ENCODE measurements at regions not wholly inside any gene's neighbourhood (a gene's known extent, or its start where the extent isn't known, plus 50 kb on each side); places are given as distances from the start of the nearest gene placed in this dataset.
"Not testable (repeated sequence)": the region's sequence is repeated elsewhere in the genome, so short reads cannot be mapped to it uniquely, and the experiment has no call there.

DNA sequence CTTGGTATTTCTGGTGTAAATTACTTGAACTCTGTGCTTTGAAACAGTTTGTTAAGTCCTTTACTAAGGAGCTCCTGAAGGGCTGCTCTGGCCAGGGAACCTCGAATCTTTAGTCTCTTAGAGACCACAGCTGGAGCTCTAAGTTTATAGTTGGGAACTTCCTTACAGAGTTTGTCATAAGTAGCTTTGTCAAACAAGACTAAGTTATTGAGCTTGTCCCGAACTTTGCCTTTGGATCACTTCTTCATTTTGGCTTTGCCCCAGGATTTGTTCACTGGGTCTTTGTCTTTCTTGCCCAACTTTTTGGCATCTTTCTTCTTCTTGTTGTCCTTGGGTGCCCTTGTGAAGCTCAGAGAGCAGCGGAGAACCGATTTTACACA lies 64.8 kb downstream of the FAM50B start:
- H3K27me3 ChIP-seq, result no peaks in the 10 kb centered on the region
- DNase-seq (no peak), ATAC-seq (no peak)
- no peaks in the 10 kb centered on the region for H3K9me3 ChIP-seq
- intact Hi-C loops (cut with DNase I), result no loop called here
- H3K4me3 ChIP-seq, result no peak overlapping the region
- 78 to 81% methylated on average over 4 of the region's 4 CpGs for WGBS, 2 donors
- no peaks in the 10 kb centered on the region for H3K36me3 ChIP-seq
- H3K4me1 ChIP-seq, result peaks cover 16 to 52% (median 44%) of the 10 kb centered on the region in 9 donors
- peak overlapping the region; percentile 79 to 92 (median 86) for H3K27ac ChIP-seq
- TF ChIP-seq, protein P1, sequence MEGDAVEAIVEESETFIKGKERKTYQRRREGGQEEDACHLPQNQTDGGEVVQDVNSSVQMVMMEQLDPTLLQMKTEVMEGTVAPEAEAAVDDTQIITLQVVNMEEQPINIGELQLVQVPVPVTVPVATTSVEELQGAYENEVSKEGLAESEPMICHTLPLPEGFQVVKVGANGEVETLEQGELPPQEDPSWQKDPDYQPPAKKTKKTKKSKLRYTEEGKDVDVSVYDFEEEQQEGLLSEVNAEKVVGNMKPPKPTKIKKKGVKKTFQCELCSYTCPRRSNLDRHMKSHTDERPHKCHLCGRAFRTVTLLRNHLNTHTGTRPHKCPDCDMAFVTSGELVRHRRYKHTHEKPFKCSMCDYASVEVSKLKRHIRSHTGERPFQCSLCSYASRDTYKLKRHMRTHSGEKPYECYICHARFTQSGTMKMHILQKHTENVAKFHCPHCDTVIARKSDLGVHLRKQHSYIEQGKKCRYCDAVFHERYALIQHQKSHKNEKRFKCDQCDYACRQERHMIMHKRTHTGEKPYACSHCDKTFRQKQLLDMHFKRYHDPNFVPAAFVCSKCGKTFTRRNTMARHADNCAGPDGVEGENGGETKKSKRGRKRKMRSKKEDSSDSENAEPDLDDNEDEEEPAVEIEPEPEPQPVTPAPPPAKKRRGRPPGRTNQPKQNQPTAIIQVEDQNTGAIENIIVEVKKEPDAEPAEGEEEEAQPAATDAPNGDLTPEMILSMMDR (IDR thresholded peaks at IDR 0.05), result no peak

GRCh38 chr6:3915076-3915791 lies 66.1 kb downstream of the FAM50B start:
- H3K27ac ChIP-seq, result no peak overlapping the region
- H3K27me3 ChIP-seq, result no peaks in the 10 kb centered on the region
- H3K36me3 ChIP-seq, result no peaks in the 10 kb centered on the region
- ATAC-seq (no peak), DNase-seq (no peak)
- TF ChIP-seq, protein P1 (IDR thresholded peaks at IDR 0.05), result no peak
- intact Hi-C loops (cut with DNase I), result no loop called here
- WGBS, 2 donors, result 93% methylated on average over 9 of the region's 9 CpGs
- no peak overlapping the region for H3K4me3 ChIP-seq
- H3K4me1 ChIP-seq, result peaks cover 16 to 57% (median 45%) of the 10 kb centered on the region in 9 donors
- no peaks in the 10 kb centered on the region for H3K9me3 ChIP-seq

DNA sequence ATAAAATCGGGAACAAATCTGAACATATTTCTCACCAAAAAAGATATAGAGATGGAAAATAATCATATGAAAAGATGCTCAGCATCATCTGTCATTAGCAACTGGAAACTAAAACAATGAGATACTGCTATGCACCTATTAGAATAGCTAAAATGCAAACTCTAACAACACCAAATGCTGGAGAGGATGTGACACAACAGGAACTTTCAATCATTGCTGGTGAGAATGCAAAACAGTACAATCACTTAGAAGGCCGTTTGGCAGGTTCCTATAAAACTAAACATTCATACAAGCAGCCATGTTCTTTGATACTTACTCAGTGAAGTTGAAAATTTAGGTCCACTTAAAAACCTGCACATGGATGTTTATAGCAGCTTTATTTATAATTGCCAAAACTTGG lies 67.0 kb downstream of the FAM50B start:
- intact Hi-C loops (cut with DNase I), result no loop called here
- no peaks in the 10 kb centered on the region for H3K27me3 ChIP-seq
- H3K36me3 ChIP-seq, result no peaks in the 10 kb centered on the region
- ATAC-seq (no peak), DNase-seq (no peak)
- H3K4me1 ChIP-seq, result peaks cover 14 to 47% (median 36%) of the 10 kb centered on the region in 9 donors
- H3K27ac ChIP-seq, result no peak overlapping the region
- TF ChIP-seq, protein P1 (IDR thresholded peaks at IDR 0.05), result no peak
- H3K4me3 ChIP-seq, result no peak overlapping the region
- no peaks in the 10 kb centered on the region for H3K9me3 ChIP-seq
- WGBS, 2 donors, result 73 to 75% methylated on average over 2 of the region's 2 CpGs

GRCh38 chr6:3916749-3917148 lies 67.6 kb downstream of the FAM50B start:
- H3K4me3 ChIP-seq; H3K27ac ChIP-seq; DNase-seq; H3K36me3 ChIP-seq; H3K9me3 ChIP-seq; intact Hi-C loops (cut with DNase I); ATAC-seq; H3K27me3 ChIP-seq: not testable (repeated sequence)
- 95 to 96% methylated on average over 4 of the region's 4 CpGs for WGBS, 2 donors
- H3K4me1 ChIP-seq, result peaks cover 11 to 42% (median 31%) of the 10 kb centered on the region in 9 donors

- ATAC-seq, result no peak
- intact Hi-C loops (cut with DNase I), result no loop called here
- 94 to 95% methylated on average over 5 of the region's 5 CpGs for WGBS, 2 donors
- H3K27me3 ChIP-seq, result no peaks in the 10 kb centered on the region
- H3K9me3 ChIP-seq, result no peaks in the 10 kb centered on the region
- H3K4me3 ChIP-seq, result no peak overlapping the region
- no peaks in the 10 kb centered on the region for H3K36me3 ChIP-seq
- H3K4me1 ChIP-seq, result peaks cover 2 to 24% (median 14%) of the 10 kb centered on the region in 9 donors
- TF ChIP-seq, protein P1 (IDR thresholded peaks at IDR 0.05), result no peak
- no peak for DNase-seq
- peak overlapping the region in 9 of 10 donors; percentile 26 to 85 (median 70) for H3K27ac ChIP-seq
These were observed 69.3 kb downstream of the FAM50B start for GRCh38 chr6:3918469-3918868.

All from heart right ventricle (tissue), 16 donors.